HG03460 (cell line): ENCODE measurements at regions not wholly inside any gene's neighbourhood (a gene's known extent, or its start where the extent isn't known, plus 50 kb on each side); places are given as distances from the start of the nearest gene placed in this dataset.

ENCODE experiments used
- ATAC-seq: cut with Tn5 transposase; IDR thresholded peaks from one replicate; pipeline ENCODE4 v1.9.1; 2021; ENCODE audit not compliant: unreplicated experiment

- ATAC-seq, result no peak
Measured at GRCh38 chr13:85666356-85666755, 132.9 kb downstream of the SLITRK6 start.

GRCh38 chr13:85665286-85665685 is 133.9 kb downstream of the SLITRK6 start:
- no peak for ATAC-seq

DNA sequence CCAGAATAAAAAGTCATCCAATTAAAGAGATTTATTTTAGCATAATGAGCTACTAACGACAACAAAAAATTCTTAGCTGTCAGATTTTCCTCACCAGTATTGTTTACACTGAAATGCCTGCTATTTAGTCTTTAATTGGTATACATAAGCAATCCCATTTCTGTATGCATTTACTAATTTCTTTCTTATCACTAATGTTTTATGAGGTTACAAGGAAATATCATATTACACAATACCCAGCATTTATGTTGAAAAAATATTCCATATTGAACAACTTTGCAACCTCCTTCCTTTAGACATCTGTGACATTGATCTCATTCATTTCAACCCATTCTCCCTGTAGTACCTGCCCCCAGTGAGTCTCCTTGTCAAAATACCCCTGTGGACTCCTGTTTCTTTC is 135.4 kb downstream of the SLITRK6 start:
- ATAC-seq, result no peak

- no peak for ATAC-seq
Measured at GRCh38 chr13:85662186-85662585, 137.0 kb downstream of the SLITRK6 start.

DNA sequence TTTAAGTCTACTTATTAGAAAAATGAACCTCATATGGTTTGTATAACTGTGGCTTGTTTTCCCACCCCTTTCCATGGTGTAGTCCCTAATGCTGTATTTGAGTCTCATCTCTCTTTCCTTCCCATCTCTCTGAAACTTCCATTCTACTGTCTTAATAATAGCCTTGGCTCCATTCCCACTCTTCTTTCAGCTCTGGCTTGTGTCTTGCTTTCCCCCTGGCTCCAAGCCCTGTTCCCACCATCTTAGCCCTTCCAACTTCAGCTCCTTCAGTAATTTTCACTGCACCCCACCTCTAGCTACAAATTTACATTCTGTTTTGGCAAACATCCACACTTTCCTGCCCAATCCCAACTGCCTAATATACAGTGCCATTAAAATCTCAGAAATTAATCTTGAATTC is 137.5 kb downstream of the SLITRK6 start:
- no peak for ATAC-seq

GRCh38 chr13:85659493-85659892 is 139.7 kb downstream of the SLITRK6 start:
- ATAC-seq, result no peak

DNA sequence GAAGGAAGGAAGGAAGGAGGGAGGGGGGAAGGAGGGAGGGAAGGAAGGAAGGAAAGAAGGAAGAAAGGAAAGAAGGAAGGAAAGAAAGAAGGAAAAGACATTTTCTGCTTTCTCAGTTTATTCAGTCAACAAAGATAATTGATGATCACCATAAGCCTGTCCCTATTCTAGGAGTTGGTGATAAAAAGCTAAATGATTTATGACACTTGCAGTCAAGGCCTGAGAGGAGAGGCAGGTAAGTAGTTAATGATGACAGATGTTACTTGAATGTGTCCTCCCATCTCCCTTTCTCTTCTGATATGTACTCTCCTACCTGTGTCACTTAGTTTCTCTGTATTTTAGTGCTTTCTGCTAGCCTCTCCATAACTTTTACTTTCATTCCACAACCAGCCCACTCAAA is 141.3 kb downstream of the SLITRK6 start:
- no peak for ATAC-seq

DNA sequence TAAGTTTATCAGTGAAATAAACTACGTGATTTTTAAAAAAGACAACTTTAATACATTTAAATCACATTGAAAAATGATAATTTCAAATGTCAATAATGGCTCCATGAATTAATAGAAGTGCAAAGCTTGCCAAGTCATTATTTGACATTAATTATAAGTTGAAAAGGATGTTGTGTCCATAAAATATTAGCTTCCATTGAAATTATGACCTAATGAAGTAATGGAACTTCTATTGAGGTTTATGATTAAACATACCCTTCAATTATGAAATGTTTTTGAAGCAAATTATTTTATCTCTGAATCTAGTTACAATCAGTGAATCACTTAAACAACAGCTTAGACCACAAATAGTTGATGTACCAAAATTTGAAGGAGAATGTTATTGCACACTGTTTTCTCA is 144.2 kb downstream of the SLITRK6 start:
- no peak for ATAC-seq

GRCh38 chr13:85654227-85654626 is 145.0 kb downstream of the SLITRK6 start:
- ATAC-seq, result no peak

GRCh38 chr13:85653681-85654080 is 145.5 kb downstream of the SLITRK6 start:
- ATAC-seq, result no peak

DNA sequence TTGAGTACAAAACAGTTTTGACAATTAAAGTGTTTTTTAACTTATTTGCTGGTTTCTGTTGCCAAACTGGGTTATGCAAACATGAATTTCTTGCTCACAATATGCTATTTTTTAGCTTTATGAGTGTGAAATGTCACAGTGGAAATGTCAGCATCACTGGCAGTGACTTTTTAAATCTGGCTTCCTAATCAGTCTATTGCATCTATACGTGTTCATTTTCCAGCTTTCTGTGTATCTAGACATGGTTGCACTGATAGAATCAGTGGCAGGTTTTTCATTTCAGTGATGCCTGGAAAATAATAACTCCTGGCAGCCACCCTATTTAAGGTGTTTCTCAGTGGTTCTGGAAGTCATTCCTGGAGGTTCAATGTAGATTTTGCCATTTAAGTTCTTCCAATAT is 146.7 kb downstream of the SLITRK6 start:
- ATAC-seq, result no peak

- ATAC-seq, result no peak
Measured at GRCh38 chr13:85651440-85651839, 147.8 kb downstream of the SLITRK6 start.

DNA sequence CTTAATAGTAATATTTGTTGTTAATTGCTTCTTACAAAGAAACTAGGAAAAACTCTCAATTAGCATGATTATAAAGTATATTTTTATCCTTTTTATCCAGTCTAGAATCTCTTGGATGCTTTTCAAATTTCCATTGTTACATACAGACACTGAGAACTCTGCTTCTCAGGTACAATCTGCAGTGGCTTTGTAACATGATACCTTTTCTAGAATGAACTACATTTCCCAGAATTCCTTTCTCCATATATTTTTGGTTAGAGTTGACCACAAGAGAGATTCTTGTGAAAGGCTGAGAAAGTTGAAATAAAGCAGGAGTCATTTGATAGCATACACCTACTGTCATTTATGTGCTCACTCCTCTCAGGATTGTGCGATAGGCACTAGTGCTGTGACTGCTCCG is 148.6 kb downstream of the SLITRK6 start:
- no peak for ATAC-seq

DNA sequence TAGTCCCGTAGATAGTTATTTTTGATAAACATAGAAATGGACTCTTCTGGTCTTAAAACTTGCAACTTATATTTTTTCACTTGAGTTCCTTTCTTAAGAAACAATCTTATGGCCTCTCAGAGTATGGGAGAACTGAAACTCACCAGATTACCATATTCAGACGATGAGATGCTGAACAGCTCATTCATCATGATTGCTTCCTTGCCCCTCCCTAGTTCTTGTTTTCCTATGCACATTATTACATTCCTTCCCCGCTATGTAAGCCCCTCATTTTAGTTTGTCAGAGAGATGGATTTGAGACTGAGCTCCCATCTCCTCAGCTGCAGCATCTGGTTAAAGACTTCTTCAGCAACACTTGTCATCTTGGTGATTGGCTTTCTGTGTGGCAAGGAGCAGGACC is 158.5 kb downstream of the SLITRK6 start:
- ATAC-seq, result no peak

GRCh38 chr13:85638815-85639393 is 160.3 kb downstream of the SLITRK6 start:
- ATAC-seq, result no peak

GRCh38 chr13:85638265-85638664 is 161.0 kb downstream of the SLITRK6 start:
- no peak for ATAC-seq

- ATAC-seq, result no peak
Measured at GRCh38 chr13:85632526-85633195, 166.6 kb downstream of the SLITRK6 start.

GRCh38 chr13:85631801-85632200 is 167.4 kb downstream of the SLITRK6 start:
- no peak for ATAC-seq

GRCh38 chr13:85626603-85627002 is 172.6 kb downstream of the SLITRK6 start:
- ATAC-seq, result no peak

DNA sequence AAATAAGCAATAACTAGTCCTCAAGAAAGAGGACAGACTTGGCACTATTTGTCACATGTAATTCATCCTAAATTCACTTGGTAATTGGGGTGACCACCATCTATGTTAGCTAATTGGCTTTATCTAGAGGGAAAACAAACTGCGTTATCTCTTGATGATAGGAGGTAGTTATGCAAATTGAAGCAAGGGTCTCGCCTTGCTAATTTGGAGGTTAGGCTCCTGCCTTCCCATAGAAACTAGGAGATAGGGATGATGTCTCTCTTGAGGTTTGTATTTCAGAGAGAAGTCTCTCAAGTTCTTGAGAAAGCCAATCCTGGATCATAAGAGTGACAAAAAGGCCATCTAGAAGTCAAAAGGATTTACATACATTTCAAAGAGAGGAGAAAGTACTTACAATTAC is 179.9 kb downstream of the SLITRK6 start:
- ATAC-seq, result no peak

GRCh38 chr13:85618521-85618920 is 180.7 kb downstream of the SLITRK6 start:
- no peak for ATAC-seq

GRCh38 chr13:85616275-85616674 is 182.9 kb downstream of the SLITRK6 start:
- ATAC-seq, result no peak

DNA sequence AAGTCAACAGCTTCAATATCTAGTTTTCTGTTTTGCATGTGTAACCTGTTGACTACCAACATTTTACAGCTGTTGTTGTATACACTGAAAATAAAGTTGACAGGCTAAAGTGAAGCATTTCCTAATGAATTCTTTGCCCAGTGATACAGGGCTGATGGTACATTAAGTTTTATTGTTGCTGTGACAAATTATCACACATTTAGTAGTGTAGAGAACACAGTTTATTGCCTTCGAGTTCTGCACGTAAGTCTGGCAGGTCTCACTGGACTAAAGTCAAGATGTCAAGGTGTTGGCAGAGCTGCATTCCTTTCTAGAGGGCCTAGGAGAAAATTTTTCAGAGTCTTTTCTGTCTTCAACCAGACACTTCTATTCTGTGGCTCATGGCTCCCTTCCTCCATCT is 184.2 kb downstream of the SLITRK6 start:
- no peak for ATAC-seq
